ENCODE measurements at regions not wholly inside any gene's neighbourhood (a gene's known extent, or its start where the extent isn't known, plus 50 kb on each side); places are given as distances from the start of the nearest gene placed in this dataset.
"Not testable (repeated sequence)": the region's sequence is repeated elsewhere in the genome, so short reads cannot be mapped to it uniquely, and the experiment has no call there.

DNA sequence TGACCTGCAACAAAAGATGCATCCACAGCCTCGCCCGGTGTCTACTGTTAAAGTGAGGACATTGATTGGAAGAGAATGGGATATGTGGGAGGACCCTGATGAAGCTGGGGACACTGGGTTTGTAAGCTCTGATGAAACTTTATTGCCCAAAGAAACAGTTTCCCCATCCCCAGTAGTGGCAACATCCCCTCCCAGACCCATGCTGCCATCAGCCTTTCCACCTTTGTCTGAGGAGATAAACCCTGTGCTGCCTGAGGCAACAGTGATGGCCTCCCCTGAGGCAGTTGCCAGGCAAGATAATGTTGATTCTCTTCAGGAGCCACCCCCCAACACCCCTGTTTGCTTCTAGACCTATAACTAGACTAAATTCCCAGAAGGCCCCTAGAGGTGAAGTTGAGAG, 234.0 kb downstream of the TFAP2B start:
- not testable (repeated sequence) for TF ChIP-seq POLR2A, POLR2AphosphoS5, EP300 (IDR thresholded peaks at IDR 0.05)
- TF ChIP-seq, protein P1, sequence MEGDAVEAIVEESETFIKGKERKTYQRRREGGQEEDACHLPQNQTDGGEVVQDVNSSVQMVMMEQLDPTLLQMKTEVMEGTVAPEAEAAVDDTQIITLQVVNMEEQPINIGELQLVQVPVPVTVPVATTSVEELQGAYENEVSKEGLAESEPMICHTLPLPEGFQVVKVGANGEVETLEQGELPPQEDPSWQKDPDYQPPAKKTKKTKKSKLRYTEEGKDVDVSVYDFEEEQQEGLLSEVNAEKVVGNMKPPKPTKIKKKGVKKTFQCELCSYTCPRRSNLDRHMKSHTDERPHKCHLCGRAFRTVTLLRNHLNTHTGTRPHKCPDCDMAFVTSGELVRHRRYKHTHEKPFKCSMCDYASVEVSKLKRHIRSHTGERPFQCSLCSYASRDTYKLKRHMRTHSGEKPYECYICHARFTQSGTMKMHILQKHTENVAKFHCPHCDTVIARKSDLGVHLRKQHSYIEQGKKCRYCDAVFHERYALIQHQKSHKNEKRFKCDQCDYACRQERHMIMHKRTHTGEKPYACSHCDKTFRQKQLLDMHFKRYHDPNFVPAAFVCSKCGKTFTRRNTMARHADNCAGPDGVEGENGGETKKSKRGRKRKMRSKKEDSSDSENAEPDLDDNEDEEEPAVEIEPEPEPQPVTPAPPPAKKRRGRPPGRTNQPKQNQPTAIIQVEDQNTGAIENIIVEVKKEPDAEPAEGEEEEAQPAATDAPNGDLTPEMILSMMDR (IDR thresholded peaks at IDR 0.05) = not testable (repeated sequence)

Data from stomach (tissue), 4 donors.